Pancreas (tissue), 10 donors: ENCODE measurements at regions not wholly inside any gene's neighbourhood (a gene's known extent, or its start where the extent isn't known, plus 50 kb on each side); places are given as distances from the start of the nearest gene placed in this dataset.

ENCODE experiments used
- ATAC-seq, 4 donors: fragments of 200-7000 bp; cut with Tn5 transposase; one replicate each; pipeline versions ENCODE4 v1.8.0 to v1.9.1; 2020; ENCODE audit warnings: mild to moderate bottlenecking in 4 of 4, moderate library complexity in 4 of 4
- DNase-seq, 6 donors: peaks; one replicate each; pipeline ENCODE4 v3.0.0-alpha.2; 2020
- FAIRE-seq: peaks from 2 replicates; lab custom pipeline; 2012; peaks lifted over from hg19 to GRCh38; lab: Jason Lieb, UNC
- H3K27ac ChIP-seq, 4 donors: fragments of 200-600 bp; sonication (generic); 1 replicate in 3 of 4; 2 replicates in 1 of 4; pipeline versions ENCODE4 v1.5.0 to v1.8.0; 2020
- H3K27me3 ChIP-seq, 4 donors: fragments of 200-600 bp; one replicate each; pipeline ENCODE4 v1.8.0; 2021
- H3K36me3 ChIP-seq, 3 donors: fragments of 200-600 bp; sonication (generic) in 1 of 3; one replicate each; pipeline versions ENCODE4 v1.5.0 to v1.8.0; 2020 to 2021
- H3K4me1 ChIP-seq, 3 donors: fragments of 200-600 bp; one replicate each; pipeline ENCODE4 v1.8.0; 2021
- H3K4me3 ChIP-seq, 4 donors: fragments of 200-600 bp; sonication (generic) in 2 of 4; one replicate each; pipeline versions ENCODE4 v1.5.0 to v1.8.0; 2020 to 2021
- H3K9me3 ChIP-seq, 4 donors: fragments of 200-600 bp; one replicate each; pipeline ENCODE4 v1.8.0; 2021
- CTCF ChIP-seq, 4 donors: fragments of 200-600 bp; sonication (generic) in 3 of 4; IDR thresholded peaks; one replicate each; pipeline versions ENCODE4 v1.5.0 to v1.8.0; 2021; ENCODE audit warnings: antibody characterized with exemption in 4 of 4
- WGBS, 2 donors: extraction: QIAGEN DNeasy Blood & Tissue Kit; methylation state at CpG; one replicate each; pipeline ENCODE4 v1.1.7; 2013; 5-methylcytosine and 5-hydroxymethylcytosine counted together
- intact Hi-C, 3 donors: fragments of 100-400 bp; cut with DNase I; formaldehyde crosslinking; loops; one replicate each; pipeline versions ENCODE4 v1.11.1 to v1.14.2; 2022
- donor health status: healthy with polysubstance abuse.
- donor health status: DM: no; HTN: no; CAD: no; lungs with moderate emphysema.
- donor health status: DM: no; HTN: no; CAD: no.
- donor health status: control.
- donor health status: control.
- donor health status: Bipolar disorder and iron deficiency.
- donor health status: DM: yes; HTN: yes; CAD: no.
- donor health status: DM: no; HTN: no; CAD: no.
- donor health status: DM: no; HTN: no; CAD: no.
- donor health status: DM: yes; HTN: yes; CAD: no.

DNA sequence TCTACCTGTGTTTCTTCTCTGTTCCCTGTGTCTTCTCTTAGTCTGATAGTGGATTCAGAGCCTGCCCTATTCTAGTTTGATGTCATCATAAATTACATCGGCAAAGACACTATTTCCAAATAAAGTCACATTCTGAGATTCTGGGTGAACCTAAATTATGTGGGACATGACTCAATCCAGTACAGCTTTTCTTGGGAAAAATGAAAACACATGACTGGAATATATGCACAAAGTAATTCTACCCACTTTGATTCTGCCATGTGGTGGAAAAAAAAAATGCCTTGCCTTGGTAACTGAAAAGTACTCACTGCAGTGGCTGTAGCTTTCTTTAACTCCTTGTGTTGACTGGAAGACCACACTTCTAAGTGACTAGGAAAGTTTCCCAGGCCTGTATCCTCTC is 73.7 kb downstream of the LRATD1 start:
- Histone ChIP-seq H3K4me1 (no peaks in the 10 kb centered on the region), H3K36me3 (no peaks in the 10 kb centered on the region), H3K9me3 (no peaks in the 10 kb centered on the region), H3K4me3 (no peak overlapping the region), H3K27ac (no peak overlapping the region), H3K27me3 (no peaks in the 10 kb centered on the region)
- ATAC-seq (no peak), FAIRE-seq (no peak), DNase-seq (no peak)
- intact Hi-C loops: no loop called here
- no peak for TF ChIP-seq CTCF (IDR thresholded peaks at IDR 0.05)
- 92 to 100% methylated on average over 1 of the region's 1 CpG for WGBS, 2 donors

GRCh38 chr2:14712111-14712510 is 79.6 kb downstream of the LRATD1 start:
- Histone ChIP-seq H3K4me1 (no peaks in the 10 kb centered on the region), H3K9me3 (no peaks in the 10 kb centered on the region), H3K36me3 (no peaks in the 10 kb centered on the region), H3K4me3 (no peak overlapping the region), H3K27ac (no peak overlapping the region), H3K27me3 (no peaks in the 10 kb centered on the region)
- ATAC-seq: no peak
- FAIRE-seq: no peak
- no peak for DNase-seq
- TF ChIP-seq CTCF (IDR thresholded peaks at IDR 0.05): no peak
- intact Hi-C loops: no loop called here
- 56 to 65% methylated on average over 5 of the region's 5 CpGs for WGBS, 2 donors

DNA sequence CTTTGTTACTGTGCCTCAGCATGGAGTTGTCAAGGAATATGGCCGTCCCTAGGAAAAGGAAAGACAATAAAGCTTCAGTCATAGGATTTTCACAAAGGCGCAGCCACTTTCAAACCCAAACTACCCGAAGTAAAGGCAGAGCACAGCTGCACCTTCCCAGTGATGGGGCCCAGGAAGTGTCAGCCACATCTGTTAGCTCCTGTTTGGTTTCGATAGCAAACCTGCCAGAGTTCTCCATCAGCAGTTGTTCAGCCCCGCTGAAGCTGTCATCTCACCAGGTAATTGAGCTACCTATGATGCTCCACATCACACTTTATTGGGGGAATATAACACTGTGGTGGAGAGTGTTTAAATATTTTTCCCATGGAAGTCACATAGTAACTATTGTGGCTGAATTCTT is 80.7 kb downstream of the LRATD1 start:
- H3K4me1 ChIP-seq: no peaks in the 10 kb centered on the region
- H3K27ac ChIP-seq: no peak overlapping the region
- H3K36me3 ChIP-seq: no peaks in the 10 kb centered on the region
- no peak for ATAC-seq
- 66 to 70% methylated on average over 5 of the region's 5 CpGs for WGBS, 2 donors
- TF ChIP-seq CTCF (IDR thresholded peaks at IDR 0.05): no peak
- DNase-seq: no peak
- H3K27me3 ChIP-seq: no peaks in the 10 kb centered on the region
- intact Hi-C loops: no loop called here
- no peak overlapping the region for H3K4me3 ChIP-seq
- FAIRE-seq: no peak
- no peaks in the 10 kb centered on the region for H3K9me3 ChIP-seq

- Histone ChIP-seq H3K4me3 (no peak overlapping the region), H3K27me3 (no peaks in the 10 kb centered on the region), H3K36me3 (no peaks in the 10 kb centered on the region), H3K4me1 (no peaks in the 10 kb centered on the region), H3K9me3 (no peaks in the 10 kb centered on the region), H3K27ac (no peak overlapping the region)
- FAIRE-seq (no peak), DNase-seq (no peak), ATAC-seq (no peak)
- intact Hi-C loops: no loop called here
- no peak for TF ChIP-seq CTCF (IDR thresholded peaks at IDR 0.05)
- WGBS, 2 donors: 95 to 100% methylated on average over 1 of the region's 1 CpG
These were observed 83.1 kb downstream of the LRATD1 start for GRCh38 chr2:14715600-14715999.

DNA sequence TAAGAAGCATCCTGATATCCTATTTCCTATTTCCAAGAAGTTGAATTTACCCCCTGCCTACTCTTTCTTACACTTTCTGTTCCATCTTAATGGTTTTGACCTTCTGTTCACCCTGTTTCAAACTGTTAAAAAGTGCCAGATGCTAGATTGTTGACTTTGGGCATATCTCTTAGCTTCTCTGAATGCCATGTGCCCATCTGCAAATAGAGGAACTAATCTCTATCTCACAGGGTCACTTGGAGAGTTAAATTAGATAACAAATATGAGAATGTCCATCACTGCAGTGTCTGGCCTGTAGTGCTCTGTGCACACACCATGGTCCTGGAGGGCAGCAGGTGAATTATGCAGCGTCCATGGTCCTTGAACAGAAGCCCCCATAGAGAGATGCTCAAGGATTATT is 83.8 kb downstream of the LRATD1 start:
- no peaks in the 10 kb centered on the region for H3K27me3 ChIP-seq
- no peak overlapping the region for H3K4me3 ChIP-seq
- H3K4me1 ChIP-seq: no peaks in the 10 kb centered on the region
- H3K36me3 ChIP-seq: no peaks in the 10 kb centered on the region
- DNase-seq (no peak), FAIRE-seq (no peak), ATAC-seq (no peak)
- intact Hi-C loops: no loop called here
- H3K9me3 ChIP-seq: no peaks in the 10 kb centered on the region
- no peak overlapping the region for H3K27ac ChIP-seq
- WGBS, 2 donors: 32 to 43% methylated on average over 1 of the region's 1 CpG
- no peak for TF ChIP-seq CTCF (IDR thresholded peaks at IDR 0.05)
